Dermis blood vessel endothelial cell (primary cell): ENCODE measurements at regions not wholly inside any gene's neighbourhood (a gene's known extent, or its start where the extent isn't known, plus 50 kb on each side); places are given as distances from the start of the nearest gene placed in this dataset.
"Not testable (repeated sequence)": the region's sequence is repeated elsewhere in the genome, so short reads cannot be mapped to it uniquely, and the experiment has no call there.

Source experiments
- DNase-seq: peaks from one replicate; pipeline ENCODE4 v3.0.0; 2010

GRCh38 chr10:35961501-35961900, 319.4 kb upstream of the FZD8 start:
- DNase-seq, result peak; percentile 36

GRCh38 chr10:35959252-35959651, 317.2 kb upstream of the FZD8 start:
- peak; percentile 63 for DNase-seq

GRCh38 chr10:35958609-35959008, 316.5 kb upstream of the FZD8 start:
- DNase-seq, result peak; percentile 11

GRCh38 chr10:35950701-35951100, 308.6 kb upstream of the FZD8 start:
- DNase-seq, result no peak

- no peak for DNase-seq
These were observed 308.1 kb upstream of the FZD8 start for GRCh38 chr10:35950226-35950625.

GRCh38 chr10:35949811-35950211, 307.7 kb upstream of the FZD8 start:
- no peak for DNase-seq

GRCh38 chr10:35946556-35946955, 304.5 kb upstream of the FZD8 start:
- no peak for DNase-seq

GRCh38 chr10:35942057-35942456, 300.0 kb upstream of the FZD8 start:
- DNase-seq, result peak; percentile 5

GRCh38 chr10:35940141-35941041, 298.3 kb upstream of the FZD8 start:
- no peak for DNase-seq

GRCh38 chr10:35938160-35938559, 296.1 kb upstream of the FZD8 start:
- no peak for DNase-seq

- DNase-seq, result no peak
These were observed 295.4 kb upstream of the FZD8 start for GRCh38 chr10:35937546-35937945.

GRCh38 chr10:35934642-35934995, 292.5 kb upstream of the FZD8 start:
- no peak for DNase-seq

- DNase-seq, result no peak
These were observed 292.0 kb upstream of the FZD8 start for GRCh38 chr10:35933940-35934641.

GRCh38 chr10:35933491-35933890, 291.4 kb upstream of the FZD8 start:
- DNase-seq, result no peak

GRCh38 chr10:35929962-35930361, 287.9 kb upstream of the FZD8 start:
- DNase-seq, result not testable (repeated sequence)

GRCh38 chr10:35928748-35929147, 286.7 kb upstream of the FZD8 start:
- DNase-seq, result no peak

GRCh38 chr10:35927990-35928488, 285.9 kb upstream of the FZD8 start:
- no peak for DNase-seq

- DNase-seq, result no peak
These were observed 285.2 kb upstream of the FZD8 start for GRCh38 chr10:35927341-35927740.

- DNase-seq, result no peak
These were observed 284.8 kb upstream of the FZD8 start for GRCh38 chr10:35926846-35927245.

- DNase-seq, result peak; percentile 41
These were observed 283.4 kb upstream of the FZD8 start for GRCh38 chr10:35925493-35925892.

GRCh38 chr10:35924759-35925158, 282.7 kb upstream of the FZD8 start:
- no peak for DNase-seq

GRCh38 chr10:35922876-35923600, 280.9 kb upstream of the FZD8 start:
- no peak for DNase-seq

GRCh38 chr10:35921866-35922350, 279.8 kb upstream of the FZD8 start:
- no peak for DNase-seq
